SK-N-SH (cell line): ENCODE measurements at regions not wholly inside any gene's neighbourhood (a gene's known extent, or its start where the extent isn't known, plus 50 kb on each side); places are given as distances from the start of the nearest gene placed in this dataset.

Experiments
- CTCF ChIA-PET: fragments of 300-600, 350-600 bp; formaldehyde crosslinking; extraction: SDS; loops from one replicate; lab custom pipeline; 2021; lab: Yijun Ruan, JAX
- POLR2A ChIA-PET: fragments of 350-600 bp; sonication (Branson Sonifier 250); formaldehyde crosslinking; extraction: SDS; loops from one replicate; lab custom pipeline; 2020; ENCODE audit warnings: antibody characterized with exemption, inconsistent platforms; lab: Yijun Ruan, JAX
- DNase-seq: peaks from one replicate; pipeline ENCODE4 v3.0.0; 2012
- H2AFZ ChIP-seq: fragments of 200-600 bp; sonication (generic); 2 replicates; pipeline ENCODE4 v1.8.1; 2016; ENCODE audit warnings: antibody characterized with exemption, mild to moderate bottlenecking, low read depth
- H3F3A ChIP-seq: fragments of 200-600 bp; sonication (generic); replicated peaks from 2 replicates; pipeline ENCODE3; 2016; ENCODE audit warnings: antibody characterized with exemption, mild to moderate bottlenecking; ENCODE audit not compliant: insufficient read depth
- H3K27ac ChIP-seq, 2 experiments: fragments of 200-500 bp in 1 of 2; fragments of 200-600 bp in 1 of 2; sonication (Bioruptor generic) in 1 of 2; sonication (generic), shearing (Covaris generic) in 1 of 2; 2 replicates each; pipeline versions ENCODE4 v1.5.1 to v1.6.1; 2014 to 2016; ENCODE audit warnings: low read depth in 2 of 2, inconsistent platforms in 1 of 2, low read length in 1 of 2, mild to moderate bottlenecking in 1 of 2, mixed read lengths in 1 of 2
- H3K27me3 ChIP-seq: fragments of 200-600 bp; sonication (generic), shearing (Covaris generic); 2 replicates; pipeline ENCODE4 v1.6.1; 2016; ENCODE audit warnings: mixed run types; ENCODE audit not compliant: insufficient read depth
- H3K36me3 ChIP-seq, 2 experiments: fragments of 200-500 bp in 1 of 2; fragments of 200-600 bp in 1 of 2; sonication (Bioruptor generic) in 1 of 2; sonication (generic) in 1 of 2; replicated peaks in 1 of 2; 2 replicates each; pipeline versions ENCODE3 to v1.5.1; 2014 to 2016; ENCODE audit warnings: low read length in 1 of 2, mild to moderate bottlenecking in 1 of 2; ENCODE audit not compliant: insufficient read depth in 2 of 2, control insufficient read depth in 1 of 2
- H3K4me1 ChIP-seq, 2 experiments: fragments of 200-500 bp in 1 of 2; fragments of 200-600 bp in 1 of 2; sonication (Bioruptor generic) in 1 of 2; sonication (generic), shearing (Covaris generic) in 1 of 2; 2 replicates each; pipeline versions ENCODE4 v1.5.1 to v1.6.1; 2014 to 2016; ENCODE audit warnings: low read depth in 1 of 2, low read length in 1 of 2, mixed run types in 1 of 2; ENCODE audit not compliant: insufficient read depth in 2 of 2, control insufficient read depth in 1 of 2
- H3K4me2 ChIP-seq: fragments of 200-600 bp; sonication (generic), shearing (Covaris generic); 2 replicates; pipeline ENCODE4 v1.6.1; 2017; ENCODE audit warnings: mixed run types
- H3K4me3 ChIP-seq, 2 experiments: fragments of 200-500 bp in 1 of 2; fragments of 200-600 bp in 1 of 2; sonication (Bioruptor generic) in 1 of 2; sonication (generic), shearing (Covaris generic) in 1 of 2; 2 replicates each; pipeline versions ENCODE4 v1.5.1 to v1.8.1; 2014 to 2016; ENCODE audit warnings: low read depth in 2 of 2, inconsistent platforms in 1 of 2, low read length in 1 of 2, mild to moderate bottlenecking in 1 of 2, mixed read lengths in 1 of 2, moderate library complexity in 1 of 2
- H3K79me2 ChIP-seq: fragments of 200-600 bp; sonication (generic); 2 replicates; pipeline ENCODE4 v1.8.1; 2017; ENCODE audit warnings: mild to moderate bottlenecking; ENCODE audit not compliant: insufficient read depth
- H3K9ac ChIP-seq: fragments of 200-600 bp; sonication (generic); 2 replicates; pipeline ENCODE4 v1.6.1; 2017; ENCODE audit warnings: mixed run types
- H3K9me2 ChIP-seq: fragments of 200-600 bp; sonication (generic); 2 replicates; pipeline ENCODE4 v1.6.1; 2017; ENCODE audit warnings: mixed run types
- H3K9me3 ChIP-seq: fragments of 200-600 bp; sonication (generic); 2 replicates; pipeline ENCODE4 v1.6.1; 2017; ENCODE audit warnings: mixed run types, mild to moderate bottlenecking, moderate library complexity
- H4K20me1 ChIP-seq: fragments of 200-600 bp; sonication (generic); 2 replicates; pipeline ENCODE4 v1.6.1; 2017; ENCODE audit warnings: mild to moderate bottlenecking, mixed run types; ENCODE audit not compliant: insufficient read depth
- FOSL2 ChIP-seq: IDR thresholded peaks from 2 replicates; pipeline ENCODE4 v1.4.0; 2012; ENCODE audit warnings: low read depth, mild to moderate bottlenecking, moderate library complexity, borderline replicate concordance
- GABPA ChIP-seq: IDR thresholded peaks from 2 replicates; pipeline ENCODE4 v1.4.0; 2012; ENCODE audit warnings: low read depth, mild to moderate bottlenecking
- JUND ChIP-seq: IDR thresholded peaks from 2 replicates; pipeline ENCODE4 v1.4.0; 2012
- NFIC ChIP-seq: IDR thresholded peaks from 2 replicates; pipeline ENCODE4 v1.4.0; 2012; ENCODE audit warnings: borderline replicate concordance
- NRF1 ChIP-seq: IDR thresholded peaks from 2 replicates; pipeline ENCODE4 v1.6.1; 2012; ENCODE audit warnings: low read depth, mild to moderate bottlenecking, low read length
- RCOR1 ChIP-seq: fragments of 150-350 bp; IDR thresholded peaks from 2 replicates; pipeline ENCODE4 v1.6.1; 2017; ENCODE audit warnings: antibody characterized with exemption, low read length
- RFX5 ChIP-seq: IDR thresholded peaks from 2 replicates; pipeline ENCODE4 v1.6.1; 2012; ENCODE audit warnings: mild to moderate bottlenecking, improper control_type of control experiment, low read length
- TEAD4 ChIP-seq: IDR thresholded peaks from 2 replicates; pipeline ENCODE4 v1.4.0; 2012; ENCODE audit warnings: mild to moderate bottlenecking, borderline replicate concordance; ENCODE audit not compliant: insufficient read depth
- WGBS: methylation state at CpG from one replicate; pipeline ENCODE4 v1.1.6; 2017; ENCODE audit warnings: low lambda C conversion rate; 5-methylcytosine and 5-hydroxymethylcytosine counted together
- TF ChIP-seq, protein P1 (sequence below): IDR thresholded peaks from 2 replicates; pipeline ENCODE4 v1.4.0; 2012; ENCODE audit warnings: low read depth, borderline replicate concordance
- TF ChIP-seq, protein P2 (sequence below): fragments of 150-350 bp; IDR thresholded peaks from 2 replicates; pipeline ENCODE4 v1.6.1; 2016; ENCODE audit warnings: mild to moderate bottlenecking, low read depth, low read length
- TF ChIP-seq, protein P3 (sequence below): fragments of 150-350 bp; IDR thresholded peaks from 2 replicates; pipeline ENCODE4 v1.6.1; 2017; ENCODE audit warnings: antibody characterized with exemption, low read length, low read depth, borderline replicate concordance
- TF ChIP-seq, protein P4 (sequence below): IDR thresholded peaks from 2 replicates; pipeline ENCODE4 v1.6.1; 2012; ENCODE audit warnings: mild to moderate bottlenecking, low read depth, low read length, moderate library complexity

DNA sequence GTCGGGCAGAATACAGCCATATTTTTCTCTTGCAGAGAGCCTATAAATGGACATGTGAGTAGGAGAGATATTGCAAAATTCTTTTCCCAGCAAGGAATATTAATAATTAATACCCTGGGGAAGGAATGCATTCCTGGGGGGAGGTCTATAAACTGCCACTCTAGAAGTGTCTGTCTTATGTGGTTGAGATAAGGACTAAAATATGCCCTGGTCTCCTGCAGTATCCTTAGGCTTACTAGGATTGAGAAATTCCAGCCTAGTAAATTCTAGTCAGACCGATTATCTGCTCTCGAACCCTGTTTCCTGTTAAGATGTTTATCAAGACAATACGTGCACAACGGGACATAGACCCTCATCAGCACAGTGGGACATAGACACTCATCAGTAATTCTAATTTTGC, 872.6 kb downstream of the FSTL5 start (continued):
- TF ChIP-seq, protein P1, sequence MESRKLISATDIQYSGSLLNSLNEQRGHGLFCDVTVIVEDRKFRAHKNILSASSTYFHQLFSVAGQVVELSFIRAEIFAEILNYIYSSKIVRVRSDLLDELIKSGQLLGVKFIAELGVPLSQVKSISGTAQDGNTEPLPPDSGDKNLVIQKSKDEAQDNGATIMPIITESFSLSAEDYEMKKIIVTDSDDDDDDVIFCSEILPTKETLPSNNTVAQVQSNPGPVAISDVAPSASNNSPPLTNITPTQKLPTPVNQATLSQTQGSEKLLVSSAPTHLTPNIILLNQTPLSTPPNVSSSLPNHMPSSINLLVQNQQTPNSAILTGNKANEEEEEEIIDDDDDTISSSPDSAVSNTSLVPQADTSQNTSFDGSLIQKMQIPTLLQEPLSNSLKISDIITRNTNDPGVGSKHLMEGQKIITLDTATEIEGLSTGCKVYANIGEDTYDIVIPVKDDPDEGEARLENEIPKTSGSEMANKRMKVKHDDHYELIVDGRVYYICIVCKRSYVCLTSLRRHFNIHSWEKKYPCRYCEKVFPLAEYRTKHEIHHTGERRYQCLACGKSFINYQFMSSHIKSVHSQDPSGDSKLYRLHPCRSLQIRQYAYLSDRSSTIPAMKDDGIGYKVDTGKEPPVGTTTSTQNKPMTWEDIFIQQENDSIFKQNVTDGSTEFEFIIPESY, result no peak
- TF ChIP-seq RCOR1 (no peak), NFIC (no peak), GABPA (no peak), TEAD4 (no peak)

DNA sequence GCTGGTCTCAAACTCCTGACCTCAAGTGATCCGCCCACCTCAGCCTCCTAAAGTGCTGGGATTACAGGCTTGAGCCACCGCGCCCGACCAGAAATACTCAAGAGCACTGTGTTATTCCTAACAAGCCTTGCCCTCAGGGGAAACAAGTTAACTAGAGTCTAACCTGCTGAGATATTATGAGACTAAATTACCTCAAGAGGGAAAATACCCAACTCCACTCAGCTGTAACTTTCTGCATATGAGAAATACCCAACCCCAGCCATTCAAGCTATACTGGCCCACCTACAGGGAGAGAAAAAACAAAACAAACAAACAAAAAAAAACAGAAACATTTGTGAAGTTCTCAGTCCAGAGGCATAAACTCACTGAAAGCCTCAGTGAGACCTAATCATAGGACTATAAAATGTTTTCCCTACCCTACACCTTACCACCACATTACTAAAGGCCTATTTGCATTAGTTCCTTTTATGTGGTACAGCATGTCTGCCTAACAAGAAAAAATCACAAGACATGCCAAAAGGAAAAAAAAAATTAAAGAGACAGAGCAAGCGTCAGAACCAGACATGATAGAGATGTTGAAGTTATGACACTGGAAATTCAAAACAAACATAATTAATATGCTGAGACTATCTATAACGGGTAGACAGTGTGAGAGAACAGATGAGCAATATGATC, 876.0 kb downstream of the FSTL5 start:
- no peaks in the 10 kb centered on the region for H3K36me3 ChIP-seq
- H3K9me2 ChIP-seq, result no peaks in the 10 kb centered on the region
- H3K27me3 ChIP-seq, result no peaks in the 10 kb centered on the region
- DNase-seq, result no peak
- H3F3A ChIP-seq, result no peaks in the 10 kb centered on the region
- no peak overlapping the region for H3K4me3 ChIP-seq
- H3K27ac ChIP-seq, result no peak overlapping the region
- no peak overlapping the region for H3K4me2 ChIP-seq
- no peaks in the 10 kb centered on the region for H3K79me2 ChIP-seq
- H3K9me3 ChIP-seq, result no peaks in the 10 kb centered on the region; the same call in 1 of the 2 replicates
- H4K20me1 ChIP-seq, result no peaks in the 10 kb centered on the region
- no peaks in the 10 kb centered on the region for H3K4me1 ChIP-seq
- TF ChIP-seq NFIC (no peak), JUND (no peak), NRF1 (no peak)
- H2AFZ ChIP-seq, result no peak overlapping the region
- H3K9ac ChIP-seq, result no peak overlapping the region
- 63% methylated on average over 6 of the region's 6 CpGs for WGBS
- POLR2A ChIA-PET, result no interaction called here
- CTCF ChIA-PET, result no interaction called here

DNA sequence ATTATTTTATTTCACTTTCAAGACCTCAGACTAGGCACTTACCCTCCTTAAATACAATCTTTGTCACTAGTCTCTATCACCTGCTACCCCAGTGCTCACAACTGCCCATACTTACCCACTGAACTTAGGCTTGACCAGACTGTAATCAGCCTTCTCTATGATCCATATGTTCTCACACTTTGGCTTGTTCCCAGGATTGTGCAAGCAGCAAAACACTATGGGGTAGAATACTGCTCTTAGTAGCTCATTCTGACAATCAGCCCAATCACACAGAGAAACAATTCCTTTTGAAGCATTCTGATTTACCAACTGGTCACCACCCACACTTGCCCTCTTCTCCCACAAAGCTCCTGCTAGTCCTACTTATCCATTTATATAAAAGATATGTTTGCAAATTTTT, 878.3 kb downstream of the FSTL5 start:
- CTCF ChIA-PET, result no interaction called here
- no peak for TF ChIP-seq RFX5
- no peak overlapping the region for H3K4me3 ChIP-seq
- no peaks in the 10 kb centered on the region for H3K4me1 ChIP-seq
- H3K9ac ChIP-seq, result no peak overlapping the region
- no peaks in the 10 kb centered on the region for H4K20me1 ChIP-seq
- H3K4me2 ChIP-seq, result no peak overlapping the region
- H2AFZ ChIP-seq, result no peak overlapping the region
- H3K79me2 ChIP-seq, result no peaks in the 10 kb centered on the region
- H3K36me3 ChIP-seq, result no peaks in the 10 kb centered on the region
- H3K27me3 ChIP-seq, result no peaks in the 10 kb centered on the region
- no peak overlapping the region for H3K27ac ChIP-seq
- DNase-seq, result no peak
- H3K9me2 ChIP-seq, result no peaks in the 10 kb centered on the region; the same call in 1 of the 2 replicates
- H3F3A ChIP-seq, result no peaks in the 10 kb centered on the region
- POLR2A ChIA-PET, result no interaction called here
- H3K9me3 ChIP-seq, result no peaks in the 10 kb centered on the region; the same call in 1 of the 2 replicates

DNA sequence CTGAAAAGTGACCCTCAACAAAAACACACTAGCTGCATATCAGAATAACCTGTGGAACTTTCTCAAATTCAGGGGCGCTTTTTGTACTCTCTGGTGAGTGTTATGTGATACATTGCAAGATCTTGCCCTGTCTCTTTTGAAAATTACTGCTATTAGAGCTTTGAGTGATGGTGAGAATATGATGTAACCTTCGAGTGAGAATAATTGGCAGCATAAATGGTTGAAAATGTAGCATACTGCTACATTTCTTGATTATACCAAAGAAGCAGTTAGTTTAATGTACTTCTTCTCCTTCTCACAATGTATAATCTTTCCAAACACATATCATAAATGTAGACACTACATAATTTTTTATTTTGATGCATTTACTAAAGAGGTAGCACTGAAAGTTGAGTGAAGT, 882.9 kb downstream of the FSTL5 start:
- CTCF ChIA-PET, result no interaction called here
- TF ChIP-seq JUND (no peak), FOSL2 (no peak), RCOR1 (no peak)
- TF ChIP-seq, protein P2, sequence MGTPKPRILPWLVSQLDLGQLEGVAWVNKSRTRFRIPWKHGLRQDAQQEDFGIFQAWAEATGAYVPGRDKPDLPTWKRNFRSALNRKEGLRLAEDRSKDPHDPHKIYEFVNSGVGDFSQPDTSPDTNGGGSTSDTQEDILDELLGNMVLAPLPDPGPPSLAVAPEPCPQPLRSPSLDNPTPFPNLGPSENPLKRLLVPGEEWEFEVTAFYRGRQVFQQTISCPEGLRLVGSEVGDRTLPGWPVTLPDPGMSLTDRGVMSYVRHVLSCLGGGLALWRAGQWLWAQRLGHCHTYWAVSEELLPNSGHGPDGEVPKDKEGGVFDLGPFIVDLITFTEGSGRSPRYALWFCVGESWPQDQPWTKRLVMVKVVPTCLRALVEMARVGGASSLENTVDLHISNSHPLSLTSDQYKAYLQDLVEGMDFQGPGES, result no peak
- TF ChIP-seq, protein P3, sequence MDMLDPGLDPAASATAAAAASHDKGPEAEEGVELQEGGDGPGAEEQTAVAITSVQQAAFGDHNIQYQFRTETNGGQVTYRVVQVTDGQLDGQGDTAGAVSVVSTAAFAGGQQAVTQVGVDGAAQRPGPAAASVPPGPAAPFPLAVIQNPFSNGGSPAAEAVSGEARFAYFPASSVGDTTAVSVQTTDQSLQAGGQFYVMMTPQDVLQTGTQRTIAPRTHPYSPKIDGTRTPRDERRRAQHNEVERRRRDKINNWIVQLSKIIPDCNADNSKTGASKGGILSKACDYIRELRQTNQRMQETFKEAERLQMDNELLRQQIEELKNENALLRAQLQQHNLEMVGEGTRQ, result no peak
- TF ChIP-seq, protein P4, sequence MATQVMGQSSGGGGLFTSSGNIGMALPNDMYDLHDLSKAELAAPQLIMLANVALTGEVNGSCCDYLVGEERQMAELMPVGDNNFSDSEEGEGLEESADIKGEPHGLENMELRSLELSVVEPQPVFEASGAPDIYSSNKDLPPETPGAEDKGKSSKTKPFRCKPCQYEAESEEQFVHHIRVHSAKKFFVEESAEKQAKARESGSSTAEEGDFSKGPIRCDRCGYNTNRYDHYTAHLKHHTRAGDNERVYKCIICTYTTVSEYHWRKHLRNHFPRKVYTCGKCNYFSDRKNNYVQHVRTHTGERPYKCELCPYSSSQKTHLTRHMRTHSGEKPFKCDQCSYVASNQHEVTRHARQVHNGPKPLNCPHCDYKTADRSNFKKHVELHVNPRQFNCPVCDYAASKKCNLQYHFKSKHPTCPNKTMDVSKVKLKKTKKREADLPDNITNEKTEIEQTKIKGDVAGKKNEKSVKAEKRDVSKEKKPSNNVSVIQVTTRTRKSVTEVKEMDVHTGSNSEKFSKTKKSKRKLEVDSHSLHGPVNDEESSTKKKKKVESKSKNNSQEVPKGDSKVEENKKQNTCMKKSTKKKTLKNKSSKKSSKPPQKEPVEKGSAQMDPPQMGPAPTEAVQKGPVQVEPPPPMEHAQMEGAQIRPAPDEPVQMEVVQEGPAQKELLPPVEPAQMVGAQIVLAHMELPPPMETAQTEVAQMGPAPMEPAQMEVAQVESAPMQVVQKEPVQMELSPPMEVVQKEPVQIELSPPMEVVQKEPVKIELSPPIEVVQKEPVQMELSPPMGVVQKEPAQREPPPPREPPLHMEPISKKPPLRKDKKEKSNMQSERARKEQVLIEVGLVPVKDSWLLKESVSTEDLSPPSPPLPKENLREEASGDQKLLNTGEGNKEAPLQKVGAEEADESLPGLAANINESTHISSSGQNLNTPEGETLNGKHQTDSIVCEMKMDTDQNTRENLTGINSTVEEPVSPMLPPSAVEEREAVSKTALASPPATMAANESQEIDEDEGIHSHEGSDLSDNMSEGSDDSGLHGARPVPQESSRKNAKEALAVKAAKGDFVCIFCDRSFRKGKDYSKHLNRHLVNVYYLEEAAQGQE, result no peak

More for the DNA sequence above, 882.9 kb downstream of the FSTL5 start:
- H3F3A ChIP-seq, result no peaks in the 10 kb centered on the region
- H2AFZ ChIP-seq, result no peak overlapping the region
- no peaks in the 10 kb centered on the region for H3K9me3 ChIP-seq
- WGBS, result 0% methylated on average over 2 of the region's 2 CpGs
- H3K4me1 ChIP-seq, result no peaks in the 10 kb centered on the region
- no peaks in the 10 kb centered on the region for H4K20me1 ChIP-seq
- H3K36me3 ChIP-seq, result no peaks in the 10 kb centered on the region
- no peaks in the 10 kb centered on the region; the same call in 1 of the 2 replicates for H3K9me2 ChIP-seq
- H3K27me3 ChIP-seq, result no peaks in the 10 kb centered on the region
- H3K79me2 ChIP-seq, result no peaks in the 10 kb centered on the region
- POLR2A ChIA-PET, result no interaction called here
- H3K4me2 ChIP-seq, result no peak overlapping the region
- H3K27ac ChIP-seq, result no peak overlapping the region
- H3K9ac ChIP-seq, result no peak overlapping the region
- DNase-seq, result no peak
- H3K4me3 ChIP-seq, result no peak overlapping the region
